Gastrocnemius medialis (tissue), 4 donors: ENCODE measurements at regions not wholly inside any gene's neighbourhood (a gene's known extent, or its start where the extent isn't known, plus 50 kb on each side); places are given as distances from the start of the nearest gene placed in this dataset.

ENCODE experiments used
- ATAC-seq, 2 donors: fragments of 150-250 bp; one replicate each; pipeline ENCODE4 v1.9.1; 2016
- DNase-seq, 2 donors: peaks; one replicate each; pipeline ENCODE4 v3.0.0-alpha.2; 2019
- H3K27ac ChIP-seq, 4 donors: fragments of 200-600 bp; sonication (generic); 1 replicate in 1 of 4; 2 replicates in 3 of 4; pipeline ENCODE4 v1.5.1; 2016 to 2018; ENCODE audit warnings: mild to moderate bottlenecking in 2 of 4, moderate library complexity in 1 of 4
- H3K27me3 ChIP-seq, 3 donors: fragments of 200-600 bp; sonication (generic) in 2 of 3; 1 replicate in 1 of 3; 2 replicates in 2 of 3; pipeline versions ENCODE4 v1.5.1 to v1.6.0; 2016 to 2019; ENCODE audit warnings: mild to moderate bottlenecking in 1 of 3, moderate library complexity in 1 of 3
- H3K36me3 ChIP-seq, 2 donors: fragments of 200-600 bp; sonication (generic) in 1 of 2; one replicate each; pipeline ENCODE4 v1.5.1; 2017 to 2018
- H3K4me1 ChIP-seq, 2 donors: fragments of 200-600 bp; sonication (generic) in 1 of 2; one replicate each; pipeline ENCODE4 v1.5.1; 2016 to 2017; ENCODE audit warnings: mild to moderate bottlenecking in 2 of 2
- H3K4me3 ChIP-seq, 4 donors: fragments of 200-600 bp; sonication (generic) in 3 of 4; 1 replicate in 1 of 4; 2 replicates in 3 of 4; pipeline ENCODE4 v1.5.1; 2016 to 2019; ENCODE audit warnings: mild to moderate bottlenecking in 2 of 4
- H3K9me3 ChIP-seq, 3 donors: fragments of 200-600 bp; sonication (generic) in 2 of 3; 1 replicate in 1 of 3; 2 replicates in 2 of 3; pipeline ENCODE4 v1.5.1; 2016 to 2019
- POLR2A ChIP-seq, 2 donors: fragments of 450-650 bp; IDR thresholded peaks; one replicate each; pipeline ENCODE4 v1.6.1; 2017; ENCODE audit warnings: antibody characterized with exemption in 2 of 2, mild to moderate bottlenecking in 2 of 2, moderate library complexity in 2 of 2
- in situ Hi-C, 4 donors: fragments of 200-750 bp; cut with MboI; loops; one replicate each; pipeline versions ENCODE4 v1.15.0 to v1.8.0; 2017; ENCODE audit warnings: low sequenced_read_pairs in 4 of 4
- intact Hi-C: fragments of 100-400 bp; cut with DNase I; formaldehyde crosslinking; loops from one replicate; pipeline ENCODE4 v1.15.1; 2023; ENCODE audit warnings: low total_unique reads
- TF ChIP-seq, protein P1 (sequence below), 5 experiments: fragments of 450-650 bp in 3 of 5; fragments of 200-600 bp in 2 of 5; sonication (generic) in 2 of 5; IDR thresholded peaks in 4 of 5; conservative IDR thresholded peaks in 1 of 5; 1 replicate in 4 of 5; 2 replicates in 1 of 5; pipeline ENCODE4 v1.5.1; 2016 to 2019; ENCODE audit warnings: antibody characterized with exemption in 5 of 5, mild to moderate bottlenecking in 3 of 5, moderate library complexity in 3 of 5

DNA sequence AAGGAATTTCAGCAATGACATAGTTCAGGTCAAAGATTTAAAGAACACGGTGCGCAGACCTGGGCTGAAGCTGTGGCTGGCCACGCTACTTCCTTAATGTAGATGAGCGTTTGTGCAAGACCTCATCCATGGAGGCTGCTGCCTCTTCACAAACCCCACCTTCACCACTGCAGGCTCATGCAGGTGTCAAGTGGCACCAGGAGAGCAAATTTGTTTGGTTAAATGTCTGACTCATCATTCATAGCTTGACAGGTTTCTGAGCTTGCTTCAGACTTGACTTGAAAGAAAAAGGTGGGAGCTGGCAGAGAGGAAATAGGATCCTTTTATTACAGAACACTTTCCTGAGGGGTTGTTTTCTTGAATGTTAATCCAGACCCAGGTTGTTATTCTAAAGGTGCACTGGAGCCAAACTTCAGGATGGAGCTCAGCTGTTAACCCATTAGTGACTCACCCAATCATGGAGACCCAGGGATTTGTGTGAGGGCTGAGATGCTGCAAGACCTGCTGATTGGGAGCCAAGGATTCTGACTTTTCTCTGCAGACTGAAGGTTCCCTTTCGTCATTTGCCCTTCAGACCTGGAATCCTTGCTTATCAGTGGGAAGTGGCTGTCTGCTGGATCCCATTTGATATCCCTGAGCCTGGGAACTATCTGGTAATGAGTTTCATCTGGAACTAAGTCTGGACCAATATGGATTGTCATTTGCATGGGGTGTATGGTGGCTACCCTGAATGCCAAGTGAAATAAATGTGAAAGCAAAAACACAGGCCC is 315.3 kb downstream of the PTTG2 start:
- intact Hi-C loops (no loop called here), in situ Hi-C loops (no loop called here)
- H3K27ac ChIP-seq, result no peak overlapping the region

DNA sequence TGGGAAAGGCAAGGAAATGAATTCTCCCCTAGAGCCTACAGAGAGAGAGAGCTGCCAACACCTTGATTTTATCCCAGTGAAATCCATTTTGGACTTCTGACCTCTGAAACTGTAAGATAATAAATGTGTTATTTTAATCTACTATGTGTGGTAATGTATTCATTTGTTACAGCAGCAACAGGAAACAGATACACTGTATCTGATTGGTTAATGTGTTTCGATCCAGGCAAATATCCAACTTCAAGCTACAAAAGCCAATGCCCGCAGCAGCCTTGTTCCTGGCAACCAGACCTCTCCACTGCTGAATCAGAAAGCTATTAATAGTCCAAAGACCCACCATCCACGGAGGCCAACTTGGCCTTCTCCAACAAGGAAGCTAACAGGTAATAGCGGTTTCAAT is 318.1 kb downstream of the PTTG2 start:
- DNase-seq (no peak), ATAC-seq (no peak)
- no peaks in the 10 kb centered on the region for H3K9me3 ChIP-seq
- no peak overlapping the region for H3K27ac ChIP-seq
- no peak for TF ChIP-seq POLR2A (IDR thresholded peaks at IDR 0.05)
- TF ChIP-seq, protein P1, sequence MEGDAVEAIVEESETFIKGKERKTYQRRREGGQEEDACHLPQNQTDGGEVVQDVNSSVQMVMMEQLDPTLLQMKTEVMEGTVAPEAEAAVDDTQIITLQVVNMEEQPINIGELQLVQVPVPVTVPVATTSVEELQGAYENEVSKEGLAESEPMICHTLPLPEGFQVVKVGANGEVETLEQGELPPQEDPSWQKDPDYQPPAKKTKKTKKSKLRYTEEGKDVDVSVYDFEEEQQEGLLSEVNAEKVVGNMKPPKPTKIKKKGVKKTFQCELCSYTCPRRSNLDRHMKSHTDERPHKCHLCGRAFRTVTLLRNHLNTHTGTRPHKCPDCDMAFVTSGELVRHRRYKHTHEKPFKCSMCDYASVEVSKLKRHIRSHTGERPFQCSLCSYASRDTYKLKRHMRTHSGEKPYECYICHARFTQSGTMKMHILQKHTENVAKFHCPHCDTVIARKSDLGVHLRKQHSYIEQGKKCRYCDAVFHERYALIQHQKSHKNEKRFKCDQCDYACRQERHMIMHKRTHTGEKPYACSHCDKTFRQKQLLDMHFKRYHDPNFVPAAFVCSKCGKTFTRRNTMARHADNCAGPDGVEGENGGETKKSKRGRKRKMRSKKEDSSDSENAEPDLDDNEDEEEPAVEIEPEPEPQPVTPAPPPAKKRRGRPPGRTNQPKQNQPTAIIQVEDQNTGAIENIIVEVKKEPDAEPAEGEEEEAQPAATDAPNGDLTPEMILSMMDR (IDR thresholded peaks at IDR 0.05 in 4 of 5, conservative IDR thresholded peaks at IDR 0.05 in 1 of 5), result no peak
- H3K36me3 ChIP-seq, result no peaks in the 10 kb centered on the region
- in situ Hi-C loops, result no loop called here
- intact Hi-C loops, result no loop called here
- no peaks in the 10 kb centered on the region for H3K4me1 ChIP-seq
- no peak overlapping the region for H3K4me3 ChIP-seq
- H3K27me3 ChIP-seq, result no peaks in the 10 kb centered on the region

More for the DNA sequence above, 315.3 kb downstream of the PTTG2 start:
- no peak overlapping the region for H3K4me3 ChIP-seq
- H3K9me3 ChIP-seq, result no peaks in the 10 kb centered on the region
- TF ChIP-seq POLR2A (IDR thresholded peaks at IDR 0.05), result no peak
- TF ChIP-seq, protein P1 (IDR thresholded peaks at IDR 0.05 in 4 of 5, conservative IDR thresholded peaks at IDR 0.05 in 1 of 5), result no peak
- no peak for DNase-seq
- no peaks in the 10 kb centered on the region for H3K36me3 ChIP-seq
- H3K4me1 ChIP-seq, result no peaks in the 10 kb centered on the region
- no peak for ATAC-seq
- no peaks in the 10 kb centered on the region for H3K27me3 ChIP-seq

DNA sequence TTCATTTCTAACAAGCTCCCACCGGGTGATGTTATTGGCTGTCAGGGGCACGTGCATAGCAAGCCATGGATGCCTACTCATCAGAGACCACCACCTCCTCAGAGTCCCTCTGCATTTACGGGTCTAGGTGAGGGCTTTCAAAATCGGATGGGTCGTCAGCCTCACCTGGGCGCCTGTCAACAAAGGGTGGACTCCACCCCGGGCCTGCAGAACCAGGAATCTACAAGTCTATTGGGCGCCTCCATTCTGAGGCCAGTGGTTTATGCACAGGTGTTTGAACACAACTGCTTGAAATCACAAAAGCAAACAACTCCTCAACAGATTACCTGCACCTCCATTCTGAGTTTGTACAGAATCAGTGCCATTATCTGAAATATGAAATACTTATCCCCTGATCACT is 318.9 kb downstream of the PTTG2 start:
- Histone ChIP-seq H3K4me3 (no peak overlapping the region), H3K27ac (no peak overlapping the region), H3K9me3 (no peaks in the 10 kb centered on the region), H3K36me3 (no peaks in the 10 kb centered on the region), H3K4me1 (no peaks in the 10 kb centered on the region), H3K27me3 (no peaks in the 10 kb centered on the region)
- DNase-seq, result no peak
- intact Hi-C loops, result no loop called here
- ATAC-seq, result no peak
- in situ Hi-C loops, result no loop called here
- TF ChIP-seq, protein P1 (IDR thresholded peaks at IDR 0.05 in 4 of 5, conservative IDR thresholded peaks at IDR 0.05 in 1 of 5), result no peak
- TF ChIP-seq POLR2A (IDR thresholded peaks at IDR 0.05), result no peak

GRCh38 chr4:38279650-38280322 is 319.6 kb downstream of the PTTG2 start:
- no peaks in the 10 kb centered on the region for H3K4me1 ChIP-seq
- ATAC-seq (no peak), DNase-seq (no peak)
- no peak overlapping the region for H3K27ac ChIP-seq
- H3K27me3 ChIP-seq, result no peaks in the 10 kb centered on the region
- no peaks in the 10 kb centered on the region for H3K9me3 ChIP-seq
- no peaks in the 10 kb centered on the region for H3K36me3 ChIP-seq
- no peak overlapping the region for H3K4me3 ChIP-seq
- no peak for TF ChIP-seq POLR2A (IDR thresholded peaks at IDR 0.05)
- TF ChIP-seq, protein P1 (IDR thresholded peaks at IDR 0.05 in 4 of 5, conservative IDR thresholded peaks at IDR 0.05 in 1 of 5), result no peak
- intact Hi-C loops (no loop called here), in situ Hi-C loops (no loop called here)
